ENCODE measurements at regions not wholly inside any gene's neighbourhood (a gene's known extent, or its start where the extent isn't known, plus 50 kb on each side); places are given as distances from the start of the nearest gene placed in this dataset.

- FAIRE-seq (no peak), DNase-seq (ENCODE audit: low read depth) (no peak)
- no peak for TF ChIP-seq CTCF (IDR thresholded peaks at IDR 0.05; ENCODE audit: insufficient read depth, low read length, severe bottlenecking)
- Histone ChIP-seq H3K27me3 (ENCODE audit: control insufficient read depth, insufficient read depth, low read length) (no peaks in the 10 kb centered on the region), H3K4me3 (ENCODE audit: low read depth, low read length) (no peak overlapping the region), H3K36me3 (ENCODE audit: control insufficient read depth, insufficient read depth, low read length) (no peaks in the 10 kb centered on the region)
Measured at GRCh38 chr22:48778308-48779195, 1049.1 kb downstream of the BRD1 start.

- DNase-seq (ENCODE audit: low read depth) (no peak), FAIRE-seq (no peak)
- no peaks in the 10 kb centered on the region for H3K36me3 ChIP-seq (ENCODE audit: control insufficient read depth, insufficient read depth, low read length)
- H3K4me3 ChIP-seq (ENCODE audit: low read depth, low read length): no peak overlapping the region
- TF ChIP-seq CTCF (IDR thresholded peaks at IDR 0.05; ENCODE audit: insufficient read depth, low read length, severe bottlenecking): no peak
- no peaks in the 10 kb centered on the region for H3K27me3 ChIP-seq (ENCODE audit: control insufficient read depth, insufficient read depth, low read length)
Measured at GRCh38 chr22:48772286-48772907, 1055.3 kb downstream of the BRD1 start.

- Histone ChIP-seq H3K27me3 (ENCODE audit: control insufficient read depth, insufficient read depth, low read length) (no peaks in the 10 kb centered on the region), H3K36me3 (ENCODE audit: control insufficient read depth, insufficient read depth, low read length) (no peaks in the 10 kb centered on the region), H3K4me3 (ENCODE audit: low read depth, low read length) (no peak overlapping the region)
- TF ChIP-seq CTCF (IDR thresholded peaks at IDR 0.05; ENCODE audit: insufficient read depth, low read length, severe bottlenecking): no peak
- DNase-seq (ENCODE audit: low read depth) (no peak), FAIRE-seq (no peak)
Measured at GRCh38 chr22:48765595-48765994, 1062.1 kb downstream of the BRD1 start.

DNA sequence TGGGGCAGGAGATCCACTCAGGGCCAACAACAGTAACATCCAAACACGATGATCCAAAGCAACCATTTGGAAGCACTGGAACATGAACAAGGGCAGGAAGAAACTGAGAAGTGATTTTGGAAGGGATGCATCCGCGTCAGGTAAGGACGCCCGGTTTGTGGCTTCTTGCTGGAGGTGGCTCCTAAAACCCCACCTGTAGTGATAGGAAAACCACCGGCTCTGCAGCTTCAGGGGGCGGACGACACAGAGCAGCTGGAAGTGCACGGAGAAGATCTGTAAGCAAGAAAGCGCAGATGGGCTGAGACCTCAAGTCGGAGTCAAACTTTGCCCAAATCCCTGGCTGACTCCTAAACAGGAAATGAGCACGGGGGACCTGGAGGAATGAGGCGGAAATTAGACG is 1066.1 kb downstream of the BRD1 start:
- no peak for TF ChIP-seq CTCF (IDR thresholded peaks at IDR 0.05; ENCODE audit: insufficient read depth, low read length, severe bottlenecking)
- Histone ChIP-seq H3K36me3 (ENCODE audit: control insufficient read depth, insufficient read depth, low read length) (no peaks in the 10 kb centered on the region), H3K27me3 (ENCODE audit: control insufficient read depth, insufficient read depth, low read length) (no peaks in the 10 kb centered on the region), H3K4me3 (ENCODE audit: low read depth, low read length) (no peak overlapping the region)
- DNase-seq (ENCODE audit: low read depth): no peak
- no peak for FAIRE-seq

DNA sequence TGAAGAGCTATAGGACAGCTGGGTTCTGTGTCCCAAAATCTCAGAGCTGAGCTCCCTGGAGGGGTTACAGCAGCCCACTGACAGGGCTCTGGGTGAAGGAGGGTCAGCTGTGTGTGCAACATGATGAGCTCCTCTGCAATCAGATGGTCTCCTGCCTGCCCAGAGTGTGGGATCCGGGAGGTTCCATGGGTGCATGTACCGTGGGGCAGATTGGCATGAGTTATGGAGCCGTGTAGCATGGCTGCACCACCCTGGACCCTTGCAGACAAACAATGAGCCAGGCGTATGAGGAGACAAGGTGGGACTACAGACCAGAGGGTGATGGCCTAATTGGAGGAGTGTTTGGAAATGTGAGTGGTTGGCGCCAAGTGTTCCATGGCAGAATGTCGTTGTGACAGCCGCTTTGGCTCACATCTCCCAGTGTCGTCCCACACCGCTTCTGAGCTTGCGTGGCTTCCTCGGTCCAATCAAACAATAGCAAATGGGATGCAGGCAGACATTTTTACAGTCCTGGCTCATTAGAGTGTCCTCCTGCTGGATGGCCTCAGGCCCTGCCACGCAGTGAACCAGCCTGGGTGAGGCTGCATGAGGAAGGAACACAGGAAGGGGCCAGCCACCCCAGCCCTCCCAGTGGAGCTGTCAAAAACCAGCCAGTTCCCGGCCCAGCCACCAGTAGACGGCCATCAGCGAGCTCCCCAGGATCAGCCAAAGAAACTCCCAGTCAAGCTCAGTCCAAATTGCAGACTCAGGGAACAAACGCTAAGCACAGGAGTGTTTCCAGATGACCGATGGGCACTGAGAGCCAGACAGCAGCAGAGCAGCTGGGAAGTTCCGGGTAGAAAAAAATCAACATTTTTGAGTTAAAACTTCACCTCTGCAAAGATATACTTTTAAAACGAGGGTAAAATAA is 1066.9 kb downstream of the BRD1 start:
- Histone ChIP-seq H3K4me3 (ENCODE audit: low read depth, low read length) (no peak overlapping the region), H3K27me3 (ENCODE audit: control insufficient read depth, insufficient read depth, low read length) (no peaks in the 10 kb centered on the region), H3K36me3 (ENCODE audit: control insufficient read depth, insufficient read depth, low read length) (no peaks in the 10 kb centered on the region)
- DNase-seq (ENCODE audit: low read depth): no peak
- no peak for FAIRE-seq
- TF ChIP-seq CTCF (IDR thresholded peaks at IDR 0.05; ENCODE audit: insufficient read depth, low read length, severe bottlenecking): no peak

Measured in bronchial epithelial cell (primary cell).